NB4 (cell line): ENCODE measurements at regions not wholly inside any gene's neighbourhood (a gene's known extent, or its start where the extent isn't known, plus 50 kb on each side); places are given as distances from the start of the nearest gene placed in this dataset.
A peak's percentile ranks its signal among the peaks of the same experiment; 100 is the strongest.
"Not testable (repeated sequence)": the region's sequence is repeated elsewhere in the genome, so short reads cannot be mapped to it uniquely, and the experiment has no call there.

Experiments used
- DNase-seq: peaks from one replicate; pipeline ENCODE4 v3.0.0; 2010; ENCODE audit warnings: low read depth
- H3K4me3 ChIP-seq: one replicate; pipeline ENCODE4 v1.5.1; 2011; ENCODE audit warnings: mild to moderate bottlenecking, low read depth, low read length, moderate library complexity
- MYC ChIP-seq: IDR thresholded peaks from 2 replicates; pipeline ENCODE4 v1.6.1; 2011; ENCODE audit warnings: low read depth, low read length
- POLR2A ChIP-seq: IDR thresholded peaks from 2 replicates; pipeline ENCODE4 v1.6.1; 2011; ENCODE audit warnings: mild to moderate bottlenecking; ENCODE audit not compliant: insufficient read length; ENCODE audit errors: extremely low read depth
- TF ChIP-seq, protein P1 (sequence below): IDR thresholded peaks from 2 replicates; pipeline ENCODE4 v1.6.1; 2011; ENCODE audit warnings: low read depth, low read length
- TF ChIP-seq, protein P2 (sequence below): IDR thresholded peaks from one replicate; pipeline ENCODE4 v1.5.1; 2012; ENCODE audit warnings: low read depth, low read length

DNA sequence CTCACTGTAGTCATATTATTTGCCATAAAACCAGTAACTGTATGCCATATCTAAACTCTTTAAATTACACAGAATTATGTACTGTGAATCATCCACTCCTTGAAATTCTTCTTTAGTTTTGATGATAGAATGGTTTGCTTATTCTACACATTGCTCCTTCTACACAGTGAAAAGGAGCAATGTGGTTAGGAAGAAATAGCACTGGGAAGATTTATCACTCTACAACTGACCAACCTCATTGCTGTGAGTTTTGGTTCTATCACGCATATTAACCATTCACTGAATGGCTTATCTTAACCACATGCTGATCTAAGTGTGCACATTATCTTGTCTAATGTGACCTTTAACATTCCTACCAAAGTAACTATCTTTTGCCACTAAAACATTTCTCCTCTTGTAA is 415.7 kb upstream of the NDST4 start:
- no peak for DNase-seq
- TF ChIP-seq, protein P1, sequence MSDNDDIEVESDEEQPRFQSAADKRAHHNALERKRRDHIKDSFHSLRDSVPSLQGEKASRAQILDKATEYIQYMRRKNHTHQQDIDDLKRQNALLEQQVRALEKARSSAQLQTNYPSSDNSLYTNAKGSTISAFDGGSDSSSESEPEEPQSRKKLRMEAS: no peak
- no peak for TF ChIP-seq MYC
- TF ChIP-seq, protein P2, sequence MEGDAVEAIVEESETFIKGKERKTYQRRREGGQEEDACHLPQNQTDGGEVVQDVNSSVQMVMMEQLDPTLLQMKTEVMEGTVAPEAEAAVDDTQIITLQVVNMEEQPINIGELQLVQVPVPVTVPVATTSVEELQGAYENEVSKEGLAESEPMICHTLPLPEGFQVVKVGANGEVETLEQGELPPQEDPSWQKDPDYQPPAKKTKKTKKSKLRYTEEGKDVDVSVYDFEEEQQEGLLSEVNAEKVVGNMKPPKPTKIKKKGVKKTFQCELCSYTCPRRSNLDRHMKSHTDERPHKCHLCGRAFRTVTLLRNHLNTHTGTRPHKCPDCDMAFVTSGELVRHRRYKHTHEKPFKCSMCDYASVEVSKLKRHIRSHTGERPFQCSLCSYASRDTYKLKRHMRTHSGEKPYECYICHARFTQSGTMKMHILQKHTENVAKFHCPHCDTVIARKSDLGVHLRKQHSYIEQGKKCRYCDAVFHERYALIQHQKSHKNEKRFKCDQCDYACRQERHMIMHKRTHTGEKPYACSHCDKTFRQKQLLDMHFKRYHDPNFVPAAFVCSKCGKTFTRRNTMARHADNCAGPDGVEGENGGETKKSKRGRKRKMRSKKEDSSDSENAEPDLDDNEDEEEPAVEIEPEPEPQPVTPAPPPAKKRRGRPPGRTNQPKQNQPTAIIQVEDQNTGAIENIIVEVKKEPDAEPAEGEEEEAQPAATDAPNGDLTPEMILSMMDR: no peak
- no peak for TF ChIP-seq POLR2A
- no peak overlapping the region for H3K4me3 ChIP-seq

DNA sequence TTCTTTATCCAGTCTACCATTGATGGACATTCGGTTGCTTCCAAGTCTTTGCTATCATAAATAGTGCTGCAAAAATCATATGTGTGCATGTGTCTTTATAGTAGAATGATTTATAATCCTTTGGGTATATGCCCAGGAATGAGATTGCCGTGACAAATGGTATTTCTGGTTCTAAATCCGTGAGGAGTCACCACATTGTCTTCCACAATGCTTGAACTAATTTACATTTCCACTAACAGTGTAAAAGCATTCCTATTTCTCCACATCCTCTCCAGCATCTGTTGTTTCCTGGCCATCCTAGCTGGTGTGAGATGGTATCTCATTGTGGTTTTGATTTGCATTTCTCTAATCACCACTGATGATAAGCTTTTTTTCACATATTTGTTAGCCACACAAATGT is 406.1 kb upstream of the NDST4 start:
- H3K4me3 ChIP-seq, DNase-seq: not testable (repeated sequence)

DNA sequence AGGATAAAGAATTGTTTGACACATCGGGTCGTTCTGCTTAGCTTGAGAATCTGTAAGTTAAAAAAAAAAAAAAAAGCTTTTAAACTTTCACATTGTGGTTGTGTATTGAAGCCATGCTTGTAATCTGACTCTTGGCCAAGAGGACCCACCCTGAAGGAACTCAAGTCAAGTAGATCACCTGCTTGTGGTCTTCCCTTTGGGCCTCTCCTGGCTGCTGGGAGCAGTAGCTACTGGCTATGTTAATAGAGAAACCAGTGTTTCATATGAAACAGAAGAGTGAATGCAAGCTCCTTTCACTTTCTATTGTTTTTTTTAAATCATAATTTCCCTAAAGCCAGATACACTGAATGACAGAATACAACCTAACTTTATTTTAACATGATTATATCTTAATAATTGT is 402.4 kb upstream of the NDST4 start:
- no peak for DNase-seq
- TF ChIP-seq, protein P2: no peak
- TF ChIP-seq, protein P1: no peak
- TF ChIP-seq MYC (no peak), POLR2A (no peak)
- H3K4me3 ChIP-seq: no peak overlapping the region

DNA sequence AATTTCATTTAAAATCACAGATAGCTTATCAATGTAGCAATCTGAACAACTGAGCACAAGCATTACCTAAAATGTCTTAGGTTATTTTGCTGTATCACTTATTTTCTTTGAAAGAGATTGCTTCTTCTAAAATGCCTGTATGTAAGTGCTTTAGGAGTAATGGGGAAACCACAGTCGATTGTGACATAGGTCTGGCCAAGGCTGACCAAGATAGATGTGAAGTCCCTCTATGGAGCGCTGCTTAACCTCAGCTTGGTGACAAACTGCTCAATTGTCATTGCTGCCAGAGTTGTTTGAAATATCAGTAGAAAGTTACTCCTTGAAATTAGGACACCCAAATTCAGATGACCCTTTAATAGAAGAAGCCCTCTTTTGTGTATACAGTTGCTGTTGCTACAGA is 401.9 kb upstream of the NDST4 start:
- peak; percentile 33 for DNase-seq
- H3K4me3 ChIP-seq: no peak overlapping the region
- TF ChIP-seq, protein P1: no peak
- TF ChIP-seq MYC (no peak), POLR2A (no peak)
- TF ChIP-seq, protein P2: no peak

DNA sequence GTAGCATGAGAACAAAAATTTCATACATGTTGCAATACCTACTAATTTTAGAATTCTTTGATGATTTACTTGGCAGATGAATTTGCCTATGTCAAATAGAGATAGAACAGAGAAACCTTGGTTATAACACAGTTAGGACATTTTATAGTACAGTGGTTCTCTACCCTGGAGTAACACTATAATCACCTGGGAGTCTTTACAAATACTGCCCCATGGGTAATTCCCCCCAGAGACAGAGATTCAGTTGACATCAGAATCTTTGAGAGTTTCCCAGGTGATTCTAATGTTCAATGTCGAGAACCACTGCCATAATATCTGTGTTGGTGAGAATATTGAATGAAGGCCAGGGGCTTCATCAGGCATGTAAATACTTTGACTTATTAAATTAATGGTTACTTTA is 401.3 kb upstream of the NDST4 start:
- TF ChIP-seq, protein P1: no peak
- TF ChIP-seq, protein P2: no peak
- TF ChIP-seq POLR2A (no peak), MYC (no peak)
- H3K4me3 ChIP-seq: no peak overlapping the region
- DNase-seq: no peak

DNA sequence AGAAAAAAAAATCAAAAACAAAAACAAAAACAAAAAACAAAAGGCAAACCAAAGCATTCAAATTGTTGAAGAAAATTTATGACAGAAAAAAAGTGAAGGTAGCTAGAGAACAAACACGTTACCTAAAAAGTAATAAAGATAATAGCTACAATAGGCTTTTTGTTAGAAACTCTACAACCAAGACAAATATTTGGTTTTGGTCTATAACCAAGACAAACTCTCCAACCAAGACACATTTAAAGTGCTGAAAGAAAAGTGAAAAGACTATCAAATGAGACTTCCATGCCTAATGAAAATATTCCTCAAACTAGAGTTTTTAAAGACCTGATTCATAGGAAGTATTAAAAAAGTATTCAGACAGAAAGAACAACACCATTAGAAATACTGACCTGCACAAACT is 391.9 kb upstream of the NDST4 start:
- H3K4me3 ChIP-seq: no peak overlapping the region
- TF ChIP-seq POLR2A (no peak), MYC (no peak)
- TF ChIP-seq, protein P2: no peak
- TF ChIP-seq, protein P1: no peak
- no peak for DNase-seq
